HG03139 (cell line): ENCODE measurements at regions not wholly inside any gene's neighbourhood (a gene's known extent, or its start where the extent isn't known, plus 50 kb on each side); places are given as distances from the start of the nearest gene placed in this dataset.
"Not testable (repeated sequence)": the region's sequence is repeated elsewhere in the genome, so short reads cannot be mapped to it uniquely, and the experiment has no call there.

ENCODE experiments used
- ATAC-seq: cut with Tn5 transposase; IDR thresholded peaks from one replicate; pipeline ENCODE4 v1.9.1; 2021; ENCODE audit not compliant: unreplicated experiment

DNA sequence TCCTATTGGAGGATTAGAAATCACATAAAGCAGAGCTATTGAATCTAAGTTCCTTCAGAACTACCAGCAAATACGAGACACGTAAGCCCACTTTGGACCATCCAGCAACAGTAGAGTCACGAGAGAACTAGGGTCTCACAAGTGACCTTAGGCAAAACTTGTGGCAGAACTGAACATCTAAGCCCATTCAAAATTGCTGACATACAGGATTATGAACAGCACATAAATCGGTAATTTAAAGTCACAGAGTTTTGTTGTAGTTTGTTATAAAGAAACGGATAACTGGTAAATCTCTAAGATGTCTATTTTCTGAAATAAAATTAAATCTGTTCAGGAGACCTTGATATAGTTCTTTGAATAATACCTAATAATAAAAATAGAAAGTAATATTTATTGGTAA, 1366.0 kb downstream of the NCAM2 start:
- no peak for ATAC-seq

DNA sequence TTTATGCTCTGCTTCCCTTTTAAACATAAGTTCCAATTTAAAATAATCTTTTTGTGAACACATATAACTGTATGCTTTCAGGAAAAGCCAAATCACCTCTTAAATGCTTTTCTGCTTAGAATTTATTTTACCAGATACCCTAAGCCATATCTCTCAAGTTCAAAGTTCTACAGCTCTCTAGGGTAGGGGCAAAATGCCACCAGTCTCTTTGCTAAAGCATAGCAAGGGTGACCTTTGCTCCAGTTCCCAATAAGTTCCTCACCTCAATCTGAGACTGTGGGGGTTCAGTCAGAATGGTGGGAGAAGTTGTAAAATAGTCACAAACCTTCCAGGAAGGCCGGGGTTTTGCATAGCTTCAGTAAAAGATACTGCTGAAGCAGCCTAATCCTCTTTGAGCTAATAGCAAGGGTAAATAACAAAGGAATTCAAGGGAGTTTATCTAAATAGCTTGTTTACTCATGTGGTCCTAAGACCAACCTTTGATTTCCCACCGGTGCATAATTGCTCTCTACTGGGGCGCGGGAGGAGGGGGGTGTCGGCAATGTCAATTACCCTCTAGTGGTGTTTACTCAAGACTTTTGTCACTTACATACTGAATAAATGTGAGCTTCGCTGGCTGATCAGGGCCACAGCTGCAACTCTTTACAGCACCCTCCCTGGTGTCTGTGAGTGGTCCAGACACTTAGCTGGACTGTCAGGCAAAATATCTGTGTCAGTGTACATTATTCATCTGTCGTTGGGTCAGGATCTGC, 1376.2 kb downstream of the NCAM2 start:
- no peak for ATAC-seq

DNA sequence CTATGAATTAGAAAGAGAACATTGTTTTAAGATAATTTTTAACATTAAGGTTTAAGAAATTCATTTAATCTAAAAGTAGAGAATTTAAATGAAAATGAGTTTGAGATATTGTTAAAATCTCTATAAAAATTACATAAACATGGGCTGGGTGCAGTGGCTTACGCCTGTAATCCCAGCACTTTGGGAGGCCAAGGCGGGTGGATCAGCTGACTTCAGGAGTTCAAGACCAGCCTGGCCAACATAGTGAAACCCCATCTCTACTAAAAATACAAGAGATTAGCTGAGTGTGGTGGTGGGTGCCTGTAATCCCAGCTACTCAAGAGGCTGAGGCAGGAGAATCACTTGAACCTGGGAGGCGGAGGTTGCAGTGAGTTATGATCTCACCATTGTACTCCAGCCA, 1379.6 kb downstream of the NCAM2 start:
- ATAC-seq = not testable (repeated sequence)

DNA sequence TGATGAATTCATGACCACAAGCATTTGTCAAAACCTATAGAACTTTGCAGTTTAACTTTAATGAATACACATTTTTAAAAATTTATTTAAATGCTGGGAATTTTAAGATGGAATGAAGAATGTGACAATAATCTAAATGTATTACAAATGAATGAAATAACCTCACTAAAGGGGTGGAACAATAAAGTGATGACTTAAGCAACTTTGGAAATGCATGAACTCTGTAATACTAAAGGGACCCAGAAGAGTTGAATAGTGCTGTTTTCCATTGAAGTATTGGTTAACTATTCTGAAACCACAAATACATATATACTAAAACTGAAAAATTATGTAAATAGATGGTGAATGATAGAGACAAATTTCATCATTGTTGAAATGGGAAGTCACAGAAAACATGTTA, 1395.1 kb downstream of the NCAM2 start:
- ATAC-seq = no peak

DNA sequence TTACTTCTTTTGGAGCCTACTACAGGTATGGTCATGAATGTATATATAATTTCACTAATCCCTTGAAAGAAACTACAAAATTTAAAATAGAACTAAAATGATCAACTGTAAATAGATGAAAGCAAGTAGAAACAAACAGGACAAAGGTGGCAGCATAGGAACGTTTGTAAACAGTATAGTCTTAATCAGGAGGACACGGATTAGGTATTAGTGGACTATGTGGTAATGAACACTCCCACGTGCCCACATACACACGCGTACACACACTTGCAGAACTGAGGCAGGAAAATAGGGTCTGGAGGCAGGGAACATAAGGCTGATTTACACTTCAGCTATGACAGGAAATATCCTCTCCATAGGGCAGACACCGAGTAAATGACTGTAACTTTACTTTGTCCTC, 1397.8 kb downstream of the NCAM2 start:
- no peak for ATAC-seq

DNA sequence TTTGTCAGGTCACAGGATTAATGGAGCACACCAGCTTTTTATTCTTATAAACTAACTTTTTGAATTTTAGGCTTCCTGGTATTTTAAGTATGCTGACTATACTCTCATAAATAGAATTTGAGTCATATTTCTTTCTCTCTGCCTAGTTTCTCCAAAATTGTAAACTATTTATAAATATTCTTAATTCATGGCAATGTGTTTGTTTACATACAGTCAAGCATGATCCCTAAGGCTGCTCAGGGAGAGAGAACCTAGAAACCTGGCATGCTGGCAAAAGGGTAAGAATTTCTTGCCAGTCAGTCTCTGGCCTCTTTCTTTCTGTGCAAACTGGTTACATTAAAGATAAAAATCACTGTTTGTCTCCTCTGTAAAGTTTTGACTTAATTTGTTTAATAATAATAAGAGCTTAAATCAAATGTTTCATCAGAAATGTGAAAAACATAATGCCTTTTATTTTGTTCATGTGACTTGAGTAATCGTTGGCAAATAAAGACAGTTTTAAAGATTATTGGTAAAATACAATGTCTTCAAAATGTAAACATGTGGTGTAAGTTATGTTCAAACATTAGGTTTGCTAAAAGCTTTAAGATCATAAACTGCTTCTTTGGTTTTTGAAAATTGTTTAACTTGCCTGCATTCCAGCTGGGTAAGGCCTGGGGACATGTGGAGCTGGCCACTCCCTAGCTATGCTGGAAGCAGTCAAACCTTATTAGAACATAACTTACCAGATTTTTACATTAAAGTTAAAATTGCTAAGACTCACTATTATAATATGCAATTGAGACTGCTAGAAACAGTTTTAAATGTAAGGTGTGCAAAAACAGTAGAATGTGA, 1401.7 kb downstream of the NCAM2 start:
- no peak for ATAC-seq

DNA sequence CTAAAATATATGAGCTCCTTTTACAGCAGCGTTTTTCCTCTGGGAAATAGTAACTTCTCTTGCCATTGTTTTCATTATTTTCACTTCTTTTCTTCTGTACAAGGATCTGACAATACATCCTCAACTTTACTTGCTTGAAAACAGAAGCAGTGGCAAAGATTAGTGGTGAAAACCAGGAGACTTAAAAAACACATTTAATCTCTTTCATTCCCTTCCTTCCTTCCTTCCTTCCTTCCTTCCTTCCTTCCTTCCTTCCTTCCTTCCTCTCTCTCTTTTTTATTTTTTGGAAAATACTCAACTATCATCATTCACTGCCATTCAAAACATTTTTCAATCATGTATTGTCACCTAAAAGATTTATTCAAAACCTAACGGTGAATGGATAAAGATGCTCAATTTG, 1411.4 kb downstream of the NCAM2 start:
- ATAC-seq = no peak

DNA sequence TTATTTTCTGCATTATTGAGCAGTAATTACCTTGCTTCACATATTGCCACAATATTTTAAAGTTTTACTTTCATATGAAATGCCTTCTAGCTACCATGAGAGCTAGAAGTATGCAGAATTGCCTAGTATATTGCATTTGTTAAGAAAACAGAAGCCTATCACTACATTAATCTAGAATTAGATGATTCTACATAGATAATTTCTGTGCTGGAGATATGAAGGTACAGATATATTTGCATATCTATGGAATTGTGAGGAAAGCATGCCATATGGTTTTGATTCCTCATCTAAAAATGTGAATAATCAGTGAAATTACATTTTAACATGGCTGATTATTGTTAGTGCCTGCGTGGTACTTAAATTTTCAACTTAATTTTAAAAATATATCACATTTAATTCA, 1418.3 kb downstream of the NCAM2 start:
- ATAC-seq = no peak

DNA sequence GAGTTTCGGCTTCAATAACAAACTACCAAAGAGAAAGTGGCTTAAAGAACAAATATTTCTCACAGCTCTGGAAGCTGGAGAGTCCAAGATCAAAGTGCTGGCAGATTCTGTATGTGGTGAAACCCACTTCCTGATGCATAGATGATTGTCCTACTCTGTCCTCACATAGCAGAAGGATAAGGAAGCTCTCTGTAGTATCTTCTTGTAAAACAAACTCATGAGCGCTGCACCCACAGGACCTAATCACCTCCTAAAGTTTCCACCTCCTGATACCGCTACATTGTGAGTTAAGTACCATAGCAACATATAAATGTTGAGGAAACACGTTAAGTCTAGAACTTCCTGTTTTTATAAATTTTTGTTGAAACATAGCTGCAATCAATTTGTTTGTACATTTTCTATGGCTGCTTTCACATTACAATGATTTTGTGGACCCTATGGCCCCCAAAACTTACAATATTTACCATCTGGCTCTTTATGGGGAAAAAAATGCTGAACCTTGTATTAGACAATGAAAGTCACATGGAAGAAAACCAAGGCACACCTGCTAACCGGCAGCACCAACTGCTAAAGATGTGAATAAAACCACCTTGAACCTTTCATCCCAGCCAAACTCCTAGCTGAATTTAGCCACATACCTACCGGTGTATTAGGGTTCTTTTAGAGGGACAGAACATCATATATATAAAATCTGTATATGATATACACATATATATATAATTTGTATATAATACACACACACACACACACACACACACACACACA, 1423.4 kb downstream of the NCAM2 start:
- no peak for ATAC-seq

DNA sequence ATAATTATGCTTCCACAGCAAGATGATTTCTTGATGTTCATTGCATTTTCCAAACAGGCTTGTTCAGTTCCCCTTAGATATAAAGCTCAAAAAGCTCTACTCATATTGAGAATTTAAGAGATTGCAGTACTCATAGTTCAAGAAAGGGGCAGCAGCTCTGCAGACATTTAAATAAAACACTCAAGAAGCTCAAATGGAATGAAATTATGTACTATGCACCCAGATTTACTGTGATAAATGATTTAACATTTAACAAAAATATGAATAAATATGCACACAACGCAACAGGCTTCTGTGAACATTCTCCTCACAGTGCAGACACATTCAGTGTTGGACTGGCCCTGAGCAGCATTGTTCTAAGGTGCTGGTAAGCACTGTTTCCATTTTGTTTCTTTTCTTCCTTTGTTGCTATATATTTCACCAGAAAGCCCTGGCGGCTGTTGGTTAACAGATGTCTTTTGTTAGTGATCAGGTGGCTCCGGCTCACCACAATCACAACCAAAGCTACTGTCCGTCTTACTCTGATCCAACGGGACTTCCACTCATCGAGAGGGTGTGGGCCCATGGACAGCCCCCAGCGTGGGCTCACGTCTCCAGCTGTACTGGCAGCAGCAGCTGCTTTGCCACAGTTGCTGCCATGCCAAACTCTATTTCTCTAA, 1440.3 kb downstream of the NCAM2 start:
- ATAC-seq = no peak

DNA sequence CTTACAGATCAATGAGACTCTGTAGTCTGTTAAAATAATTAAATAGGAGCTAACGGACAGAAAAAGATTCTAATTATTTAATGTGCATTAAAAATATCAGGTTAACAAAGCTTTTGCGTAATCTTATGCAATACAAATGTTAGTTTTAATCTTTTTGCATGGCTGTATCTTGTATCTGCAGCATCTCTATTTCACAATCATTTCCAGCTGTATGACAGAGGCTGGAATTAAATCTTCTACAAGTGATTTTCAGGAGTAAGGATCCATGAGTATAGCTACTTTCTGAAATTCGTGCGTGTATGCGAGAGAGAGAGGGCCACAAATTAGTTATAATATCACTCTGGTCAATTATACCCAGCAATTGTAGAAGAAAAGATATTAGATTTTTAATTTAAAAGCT, 1446.8 kb downstream of the NCAM2 start:
- no peak for ATAC-seq

DNA sequence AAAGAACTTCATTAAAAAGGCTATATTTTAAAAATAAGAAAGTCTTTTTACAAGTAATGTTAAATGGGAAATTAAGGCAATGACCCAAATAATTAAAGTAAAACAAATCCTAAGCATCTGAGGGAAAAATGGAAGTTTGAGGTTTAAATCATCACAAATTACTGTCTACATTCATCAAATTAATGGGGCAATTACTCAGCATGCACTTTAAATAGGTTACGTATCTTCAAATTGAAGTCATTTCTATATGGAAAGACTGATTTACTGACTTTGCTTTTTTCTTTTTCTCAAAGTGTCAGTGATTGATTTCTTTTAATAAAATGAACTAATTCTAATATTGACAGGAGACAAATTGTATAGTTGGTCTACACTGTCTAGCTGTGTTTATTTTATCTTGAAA, 1452.3 kb downstream of the NCAM2 start:
- ATAC-seq = no peak

DNA sequence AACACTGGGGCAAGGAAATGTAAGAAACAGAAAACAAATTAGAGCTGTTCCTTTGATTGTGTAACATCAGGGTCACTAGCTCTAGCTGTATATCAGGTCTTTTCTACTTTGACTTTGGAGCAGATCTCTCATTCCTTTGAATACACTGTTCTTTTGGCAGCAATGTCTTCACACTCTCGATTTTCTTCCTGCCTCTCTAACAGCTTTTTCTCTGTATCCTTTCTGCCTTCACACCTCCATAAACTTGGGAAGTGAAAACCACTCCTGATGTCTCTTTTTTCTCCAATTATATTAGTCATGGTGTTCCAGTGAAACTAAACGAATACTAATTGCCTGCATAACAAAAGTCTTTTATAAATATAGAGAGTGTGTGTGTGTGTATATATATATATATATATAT, 1458.0 kb downstream of the NCAM2 start:
- no peak for ATAC-seq

DNA sequence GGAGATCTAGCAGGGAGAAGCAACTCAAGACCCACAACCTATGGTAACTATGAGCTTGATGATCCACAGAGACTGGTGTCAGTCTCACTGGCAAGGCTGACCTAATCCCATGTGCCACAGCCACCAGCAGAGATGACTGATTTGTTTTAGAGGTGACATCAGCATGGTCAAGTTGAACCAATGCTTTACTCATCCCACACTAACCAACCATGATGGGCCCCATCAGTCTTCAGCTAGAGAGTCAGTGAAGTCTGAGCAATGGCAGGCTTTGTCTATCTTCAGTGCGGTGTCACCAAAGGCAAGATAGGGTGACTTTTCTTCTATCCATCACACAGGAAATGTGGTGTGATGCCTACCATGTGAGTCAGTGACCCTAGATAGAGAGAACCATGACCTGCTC, 1470.7 kb downstream of the NCAM2 start:
- ATAC-seq = no peak

DNA sequence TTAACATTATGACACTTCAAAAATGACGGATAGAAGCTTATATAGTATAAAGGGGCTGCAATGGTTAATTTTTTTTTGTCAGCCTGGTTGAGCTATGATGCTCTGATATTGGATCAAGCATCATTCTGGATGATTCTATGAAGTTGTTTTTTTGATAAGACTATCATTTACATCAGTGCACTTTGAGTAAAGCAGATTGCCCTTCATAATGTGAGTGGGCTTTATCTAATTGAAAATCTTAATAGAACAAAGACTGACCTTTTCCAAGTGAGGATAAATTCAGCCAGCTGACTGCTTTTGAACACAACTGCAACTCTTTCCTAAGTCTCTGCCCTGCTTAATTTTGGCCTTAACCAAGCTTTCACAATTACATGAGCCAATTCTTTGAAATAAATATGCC, 1476.2 kb downstream of the NCAM2 start:
- no peak for ATAC-seq

DNA sequence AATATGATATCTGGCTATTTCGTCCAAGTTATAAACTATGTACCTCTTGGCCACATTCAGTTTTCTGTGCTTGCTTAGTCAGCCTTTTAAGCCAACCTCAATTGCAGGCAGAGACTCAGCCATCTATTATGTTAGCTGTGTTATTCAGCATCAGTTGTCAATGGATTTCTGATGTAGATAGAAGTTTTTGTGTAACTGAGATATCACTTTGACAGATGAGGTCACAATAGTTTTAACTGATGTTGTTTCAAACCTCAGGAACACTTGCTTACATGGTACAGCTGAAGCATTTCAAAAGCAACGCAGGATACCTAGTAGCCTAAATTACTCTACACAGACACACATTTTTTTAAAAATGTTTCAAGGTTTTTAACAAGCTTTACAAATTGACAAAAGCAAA, 1478.0 kb downstream of the NCAM2 start:
- ATAC-seq = no peak

DNA sequence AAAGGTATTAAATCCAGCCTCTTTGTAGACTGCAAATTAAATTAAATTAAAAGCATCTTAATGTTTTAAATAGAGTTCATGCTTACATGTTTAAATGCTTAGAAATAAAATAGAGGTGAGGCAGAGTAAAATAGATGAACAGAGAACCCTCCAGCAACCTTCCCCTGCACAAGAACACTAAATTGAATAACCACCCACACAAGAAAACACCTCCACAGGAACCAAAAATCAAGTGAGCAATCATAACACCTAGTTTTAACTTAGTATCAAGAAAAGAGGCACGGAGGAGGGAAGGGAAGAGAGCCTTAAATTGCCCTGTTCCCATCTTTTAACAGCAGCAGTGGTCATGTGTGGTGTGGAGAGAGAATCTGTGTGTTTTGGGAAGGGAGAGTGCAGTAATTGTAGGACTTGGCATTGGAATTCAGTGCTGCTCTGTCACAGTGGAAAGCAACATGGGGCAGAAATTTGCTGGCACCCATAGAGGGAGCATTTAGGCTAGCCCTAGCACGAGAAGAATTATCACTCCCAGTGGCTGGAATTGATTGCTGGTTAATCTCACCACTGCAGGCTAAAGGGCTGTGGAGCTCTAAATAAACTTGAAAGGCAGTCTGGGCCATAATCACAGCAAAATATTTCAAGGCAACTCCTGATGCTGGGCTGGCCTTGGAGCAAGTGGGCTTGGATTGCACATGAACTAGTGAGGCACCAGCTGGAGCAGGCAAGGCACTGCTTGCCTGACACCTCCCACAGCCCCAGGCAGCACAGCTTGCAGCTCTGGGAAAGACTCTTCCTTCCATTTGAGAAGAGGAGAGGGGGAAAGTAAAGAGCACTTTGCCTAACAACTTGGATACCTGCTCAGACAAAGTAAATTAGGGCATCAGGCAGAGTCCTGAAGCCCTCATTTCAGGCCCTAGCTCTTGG, 1478.8 kb downstream of the NCAM2 start:
- ATAC-seq = no peak

DNA sequence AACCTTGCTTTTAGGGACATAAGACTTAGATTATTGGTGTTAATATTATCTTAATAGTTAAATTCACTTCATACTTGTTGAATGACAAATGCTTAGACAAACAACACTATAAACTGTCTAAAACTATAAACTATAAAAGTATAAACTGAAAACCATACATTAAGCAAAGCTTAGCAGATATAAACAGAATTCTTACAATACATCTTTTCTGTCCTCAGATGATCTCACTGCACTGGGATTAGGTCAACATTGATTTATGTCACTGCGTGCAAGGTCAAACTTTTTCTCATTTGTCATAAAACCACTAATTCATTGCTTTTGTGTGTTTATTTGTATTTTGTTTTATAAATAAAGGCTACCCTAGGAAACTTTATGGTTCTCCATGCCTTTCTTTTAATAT, 1491.8 kb downstream of the NCAM2 start:
- no peak for ATAC-seq

DNA sequence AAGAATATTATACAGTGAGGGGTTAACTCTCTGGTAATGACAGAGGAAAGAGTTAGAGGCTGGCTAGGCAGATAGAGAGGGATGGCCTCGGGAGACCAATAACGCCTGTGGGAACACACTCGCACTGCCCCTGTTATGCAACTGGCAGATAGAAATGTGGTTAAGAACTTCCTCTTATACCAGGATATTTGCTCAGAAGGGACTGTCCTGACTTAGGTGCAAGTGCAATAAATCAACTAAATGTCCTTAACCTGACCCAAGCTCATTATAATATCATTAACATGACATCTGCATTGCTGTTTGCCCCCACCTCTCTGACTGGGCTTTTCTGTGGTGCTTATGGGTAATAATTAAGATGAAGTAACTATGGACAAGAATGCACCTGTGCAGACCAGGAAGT, 1518.0 kb downstream of the NCAM2 start:
- no peak for ATAC-seq

DNA sequence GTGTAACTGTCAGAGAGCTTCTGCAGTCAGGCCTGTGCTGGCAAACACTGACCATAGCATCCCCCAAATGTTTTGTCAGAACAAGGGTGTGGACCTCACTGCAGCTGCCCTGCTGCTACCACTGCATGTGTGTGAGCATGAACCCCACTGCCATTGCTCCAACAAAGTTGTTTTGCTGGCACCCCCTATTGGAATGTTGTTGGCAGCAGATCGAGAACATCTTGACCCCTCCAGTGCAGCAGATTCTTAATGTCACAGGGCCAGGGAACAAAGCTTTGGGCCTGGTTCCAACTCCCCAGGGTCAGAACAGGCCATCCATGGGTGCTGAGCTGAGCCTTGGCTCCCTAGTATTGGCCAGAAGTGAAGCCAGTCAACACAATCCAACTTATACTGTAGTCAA, 1537.4 kb downstream of the NCAM2 start:
- ATAC-seq = no peak
